Right lobe of liver (tissue), 4 donors: ENCODE measurements at regions not wholly inside any gene's neighbourhood (a gene's known extent, or its start where the extent isn't known, plus 50 kb on each side); places are given as distances from the start of the nearest gene placed in this dataset.

ENCODE experiments used
- POLR2A ChIP-seq: fragments of 450-650 bp; IDR thresholded peaks from one replicate; pipeline ENCODE4 v1.6.1; 2017; ENCODE audit warnings: antibody characterized with exemption, mild to moderate bottlenecking
- TF ChIP-seq, protein P1 (sequence below), 4 donors: fragments of 200-600 bp in 3 of 4; fragments of 450-650 bp in 1 of 4; IDR thresholded peaks; one replicate each; pipeline versions ENCODE4 v1.5.1 to v1.8.0; 2016 to 2022; ENCODE audit warnings: antibody characterized with exemption in 4 of 4, mild to moderate bottlenecking in 2 of 4
- donor health status: DM: no; HTN: no; CAD: no.
- donor health status: DM: no; HTN: no; CAD: no.
- donor health status: DM: no; HTN: yes; CAD: no.

DNA sequence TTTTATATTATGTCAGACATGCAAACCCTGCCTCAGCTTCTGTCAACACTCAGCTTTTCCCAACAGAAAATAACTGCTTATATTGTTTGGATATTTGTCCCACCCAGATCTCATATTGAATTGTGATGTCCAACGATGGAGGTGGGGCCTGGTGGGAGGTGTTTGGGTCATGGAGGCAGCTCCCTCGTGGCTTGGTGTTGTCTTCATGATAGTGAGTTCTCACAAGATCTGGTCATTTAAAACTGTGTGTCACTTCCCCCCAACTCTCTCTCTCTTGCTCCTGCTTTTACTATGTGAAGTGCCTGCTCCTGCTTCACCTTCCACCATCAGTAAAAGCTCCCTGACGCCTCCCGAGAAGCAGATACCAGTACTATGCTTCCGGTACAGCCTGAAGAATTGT lies 85.8 kb upstream of the KCNMA1 start:
- TF ChIP-seq POLR2A: no peak
- TF ChIP-seq, protein P1, sequence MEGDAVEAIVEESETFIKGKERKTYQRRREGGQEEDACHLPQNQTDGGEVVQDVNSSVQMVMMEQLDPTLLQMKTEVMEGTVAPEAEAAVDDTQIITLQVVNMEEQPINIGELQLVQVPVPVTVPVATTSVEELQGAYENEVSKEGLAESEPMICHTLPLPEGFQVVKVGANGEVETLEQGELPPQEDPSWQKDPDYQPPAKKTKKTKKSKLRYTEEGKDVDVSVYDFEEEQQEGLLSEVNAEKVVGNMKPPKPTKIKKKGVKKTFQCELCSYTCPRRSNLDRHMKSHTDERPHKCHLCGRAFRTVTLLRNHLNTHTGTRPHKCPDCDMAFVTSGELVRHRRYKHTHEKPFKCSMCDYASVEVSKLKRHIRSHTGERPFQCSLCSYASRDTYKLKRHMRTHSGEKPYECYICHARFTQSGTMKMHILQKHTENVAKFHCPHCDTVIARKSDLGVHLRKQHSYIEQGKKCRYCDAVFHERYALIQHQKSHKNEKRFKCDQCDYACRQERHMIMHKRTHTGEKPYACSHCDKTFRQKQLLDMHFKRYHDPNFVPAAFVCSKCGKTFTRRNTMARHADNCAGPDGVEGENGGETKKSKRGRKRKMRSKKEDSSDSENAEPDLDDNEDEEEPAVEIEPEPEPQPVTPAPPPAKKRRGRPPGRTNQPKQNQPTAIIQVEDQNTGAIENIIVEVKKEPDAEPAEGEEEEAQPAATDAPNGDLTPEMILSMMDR (IDR thresholded peaks at IDR 0.05): no peak
